ENCODE measurements at regions not wholly inside any gene's neighbourhood (a gene's known extent, or its start where the extent isn't known, plus 50 kb on each side); places are given as distances from the start of the nearest gene placed in this dataset.

GRCh38 chr6:142684371-142684770 is 260.6 kb downstream of the HIVEP2 start:
- Histone ChIP-seq H3K36me3 (ENCODE audit: low read depth) (no peaks in the 10 kb centered on the region), H3K9me3 (ENCODE audit: insufficient read depth, low read depth) (no peaks in the 10 kb centered on the region), H3K9me2 (ENCODE audit: insufficient read depth) (no peaks in the 10 kb centered on the region), H3K27ac (no peak overlapping the region), H3F3A (ENCODE audit: insufficient read depth, low read depth) (no peaks in the 10 kb centered on the region), H3K4me3 (no peak overlapping the region), H3K27me3 (ENCODE audit: insufficient read depth, low read depth) (no peaks in the 10 kb centered on the region), H3K4me2 (no peak overlapping the region), H4K20me1 (ENCODE audit: insufficient read depth) (no peaks in the 10 kb centered on the region), H3K79me2 (ENCODE audit: low read depth) (no peaks in the 10 kb centered on the region), H2AFZ (no peak overlapping the region), H3K4me1 (replicated peaks; ENCODE audit: insufficient read depth) (0 out of 2 replicates have a peak, but pooled peaks cover 4% of the 10 kb centered on the region)
- POLR2A ChIA-PET (ENCODE audit: unreplicated experiment) = no interaction called here
- intact Hi-C loops (cut with micrococcal nuclease; ENCODE audit: unreplicated experiment) = no loop called here
- no peak for TF ChIP-seq CTCF (conservative IDR thresholded peaks at IDR 0.05)
- no peak for TF ChIP-seq EZH2 (IDR thresholded peaks at IDR 0.05; ENCODE audit: low read depth)
- no TSS peak for BruUV-seq (replicated peaks)
- CTCF ChIA-PET = no interaction called here
- no peak for DNase-seq

- 0 out of 2 replicates have a peak, but pooled peaks cover 4% of the 10 kb centered on the region for H3K4me1 ChIP-seq (replicated peaks; ENCODE audit: insufficient read depth)
- no peak for DNase-seq
- H3K36me3 ChIP-seq (ENCODE audit: low read depth) = no peaks in the 10 kb centered on the region
- intact Hi-C loops (cut with micrococcal nuclease; ENCODE audit: unreplicated experiment) = loop anchor here (5.0 kb wide), 1 partner anchor 204 kb away; no protein-coding TSS in a partner anchor
- POLR2A ChIA-PET (ENCODE audit: unreplicated experiment) = no interaction called here
- no peaks in the 10 kb centered on the region for H3K79me2 ChIP-seq (ENCODE audit: low read depth)
- H4K20me1 ChIP-seq (ENCODE audit: insufficient read depth) = no peaks in the 10 kb centered on the region
- H3K4me3 ChIP-seq = no peak overlapping the region
- no TSS peak for BruUV-seq (replicated peaks)
- H3K4me2 ChIP-seq = no peak overlapping the region
- H3K9me2 ChIP-seq (ENCODE audit: insufficient read depth) = no peaks in the 10 kb centered on the region
- H3K9me3 ChIP-seq (ENCODE audit: insufficient read depth, low read depth) = no peaks in the 10 kb centered on the region
- CTCF ChIA-PET = no interaction called here
- H3K27ac ChIP-seq = no peak overlapping the region
- H2AFZ ChIP-seq = no peak overlapping the region
- no peaks in the 10 kb centered on the region for H3K27me3 ChIP-seq (ENCODE audit: insufficient read depth, low read depth)
- no peaks in the 10 kb centered on the region for H3F3A ChIP-seq (ENCODE audit: insufficient read depth, low read depth)
- TF ChIP-seq EZH2 (IDR thresholded peaks at IDR 0.05; ENCODE audit: low read depth) = no peak
Measured at GRCh38 chr6:142685852-142686506, 259.0 kb downstream of the HIVEP2 start.

GRCh38 chr6:142686507-142686887 is 258.5 kb downstream of the HIVEP2 start:
- H3K4me1 ChIP-seq (replicated peaks; ENCODE audit: insufficient read depth) = 0 out of 2 replicates have a peak, but pooled peaks cover 4% of the 10 kb centered on the region
- H3K79me2 ChIP-seq (ENCODE audit: low read depth) = no peaks in the 10 kb centered on the region
- intact Hi-C loops (cut with micrococcal nuclease; ENCODE audit: unreplicated experiment) = loop anchor here (5.0 kb wide), 1 partner anchor 204 kb away; no protein-coding TSS in a partner anchor
- ChIA-PET CTCF (no interaction called here), POLR2A (ENCODE audit: unreplicated experiment) (no interaction called here)
- no peak for TF ChIP-seq EZH2 (IDR thresholded peaks at IDR 0.05; ENCODE audit: low read depth)
- TF ChIP-seq CTCF (conservative IDR thresholded peaks at IDR 0.05) = no peak
- H2AFZ ChIP-seq = no peak overlapping the region
- H3K4me2 ChIP-seq = no peak overlapping the region
- no TSS peak for BruUV-seq (replicated peaks)
- DNase-seq = no peak
- H3K4me3 ChIP-seq = no peak overlapping the region
- no peaks in the 10 kb centered on the region for H3K27me3 ChIP-seq (ENCODE audit: insufficient read depth, low read depth)
- H3K36me3 ChIP-seq (ENCODE audit: low read depth) = no peaks in the 10 kb centered on the region
- H4K20me1 ChIP-seq (ENCODE audit: insufficient read depth) = no peaks in the 10 kb centered on the region
- no peaks in the 10 kb centered on the region for H3F3A ChIP-seq (ENCODE audit: insufficient read depth, low read depth)
- no peaks in the 10 kb centered on the region for H3K9me3 ChIP-seq (ENCODE audit: insufficient read depth, low read depth)
- H3K27ac ChIP-seq = no peak overlapping the region
- H3K9me2 ChIP-seq (ENCODE audit: insufficient read depth) = no peaks in the 10 kb centered on the region

All from PC-9 (cell line).